ENCODE measurements at regions not wholly inside any gene's neighbourhood (a gene's known extent, or its start where the extent isn't known, plus 50 kb on each side); places are given as distances from the start of the nearest gene placed in this dataset.

DNA sequence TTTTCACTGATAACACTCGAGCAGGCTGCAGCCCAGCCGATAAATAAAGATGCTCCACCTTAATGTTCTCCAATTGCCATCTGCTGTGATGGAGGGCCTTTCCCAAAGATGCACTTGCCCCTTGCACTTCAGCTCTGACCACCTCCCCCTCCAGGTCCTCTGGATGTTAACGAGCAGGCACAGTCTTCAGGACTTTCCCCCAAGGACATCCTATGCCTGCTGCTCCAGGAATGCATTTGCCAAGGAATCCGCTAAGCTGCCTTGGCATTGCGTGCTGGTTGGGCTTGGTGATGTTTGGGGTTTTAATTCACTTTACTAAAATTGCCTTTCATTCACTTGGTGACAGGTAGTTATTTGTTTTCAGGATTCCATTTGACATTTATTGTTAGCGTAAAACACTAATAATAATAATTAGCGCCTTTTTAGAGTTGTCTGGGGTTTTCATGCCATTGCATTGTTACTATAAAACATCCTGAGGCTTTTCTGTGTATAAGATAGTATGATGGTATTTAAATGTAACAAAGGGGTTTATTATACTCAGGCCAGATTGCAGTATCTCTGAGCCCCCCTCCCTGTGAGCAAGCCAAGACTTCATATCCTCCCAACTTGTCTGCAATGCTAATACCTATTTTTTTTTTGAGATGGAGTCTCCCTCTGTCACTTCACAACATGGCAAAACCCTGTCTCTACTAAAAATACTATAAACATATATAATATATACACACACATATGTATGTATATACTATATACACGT lies 66.7 kb upstream of the TSHZ2 start:
- Histone ChIP-seq H3K9me3 (no peaks in the 10 kb centered on the region), H3K36me3 (no peaks in the 10 kb centered on the region), H3K27me3 (no peaks in the 10 kb centered on the region), H3K4me3 (no peak overlapping the region), H3K27ac (no peak overlapping the region), H3K4me1 (no peaks in the 10 kb centered on the region)
- DNase-seq: no peak
- intact Hi-C loops (cut with DNase I; ENCODE audit: low total_unique reads): no loop called here
- TF ChIP-seq, protein P1, sequence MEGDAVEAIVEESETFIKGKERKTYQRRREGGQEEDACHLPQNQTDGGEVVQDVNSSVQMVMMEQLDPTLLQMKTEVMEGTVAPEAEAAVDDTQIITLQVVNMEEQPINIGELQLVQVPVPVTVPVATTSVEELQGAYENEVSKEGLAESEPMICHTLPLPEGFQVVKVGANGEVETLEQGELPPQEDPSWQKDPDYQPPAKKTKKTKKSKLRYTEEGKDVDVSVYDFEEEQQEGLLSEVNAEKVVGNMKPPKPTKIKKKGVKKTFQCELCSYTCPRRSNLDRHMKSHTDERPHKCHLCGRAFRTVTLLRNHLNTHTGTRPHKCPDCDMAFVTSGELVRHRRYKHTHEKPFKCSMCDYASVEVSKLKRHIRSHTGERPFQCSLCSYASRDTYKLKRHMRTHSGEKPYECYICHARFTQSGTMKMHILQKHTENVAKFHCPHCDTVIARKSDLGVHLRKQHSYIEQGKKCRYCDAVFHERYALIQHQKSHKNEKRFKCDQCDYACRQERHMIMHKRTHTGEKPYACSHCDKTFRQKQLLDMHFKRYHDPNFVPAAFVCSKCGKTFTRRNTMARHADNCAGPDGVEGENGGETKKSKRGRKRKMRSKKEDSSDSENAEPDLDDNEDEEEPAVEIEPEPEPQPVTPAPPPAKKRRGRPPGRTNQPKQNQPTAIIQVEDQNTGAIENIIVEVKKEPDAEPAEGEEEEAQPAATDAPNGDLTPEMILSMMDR (IDR thresholded peaks at IDR 0.05): no peak

DNA sequence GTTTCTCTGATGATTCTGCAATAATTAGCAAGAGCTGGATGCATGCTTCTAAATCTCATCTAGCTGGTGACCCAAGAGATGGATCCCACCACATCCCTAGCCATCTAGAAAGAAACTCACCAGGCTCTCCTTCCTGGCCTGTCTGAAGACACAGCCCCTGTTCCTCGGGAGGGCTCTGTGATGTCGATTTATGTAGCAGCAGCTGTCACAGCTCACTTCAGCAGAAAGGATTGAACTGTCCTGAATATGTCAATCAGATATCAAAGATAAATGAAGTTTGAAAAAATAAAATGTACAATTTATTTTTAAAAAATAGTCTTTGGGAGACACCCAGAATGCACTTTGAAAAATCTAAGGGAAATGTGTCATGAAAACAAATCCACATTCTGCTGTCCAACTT lies 67.3 kb upstream of the TSHZ2 start:
- Histone ChIP-seq H3K27ac (no peak overlapping the region), H3K9me3 (no peaks in the 10 kb centered on the region), H3K4me3 (no peak overlapping the region), H3K4me1 (no peaks in the 10 kb centered on the region), H3K36me3 (no peaks in the 10 kb centered on the region), H3K27me3 (no peaks in the 10 kb centered on the region)
- TF ChIP-seq, protein P1 (IDR thresholded peaks at IDR 0.05): no peak
- intact Hi-C loops (cut with DNase I; ENCODE audit: low total_unique reads): no loop called here
- DNase-seq: no peak

DNA sequence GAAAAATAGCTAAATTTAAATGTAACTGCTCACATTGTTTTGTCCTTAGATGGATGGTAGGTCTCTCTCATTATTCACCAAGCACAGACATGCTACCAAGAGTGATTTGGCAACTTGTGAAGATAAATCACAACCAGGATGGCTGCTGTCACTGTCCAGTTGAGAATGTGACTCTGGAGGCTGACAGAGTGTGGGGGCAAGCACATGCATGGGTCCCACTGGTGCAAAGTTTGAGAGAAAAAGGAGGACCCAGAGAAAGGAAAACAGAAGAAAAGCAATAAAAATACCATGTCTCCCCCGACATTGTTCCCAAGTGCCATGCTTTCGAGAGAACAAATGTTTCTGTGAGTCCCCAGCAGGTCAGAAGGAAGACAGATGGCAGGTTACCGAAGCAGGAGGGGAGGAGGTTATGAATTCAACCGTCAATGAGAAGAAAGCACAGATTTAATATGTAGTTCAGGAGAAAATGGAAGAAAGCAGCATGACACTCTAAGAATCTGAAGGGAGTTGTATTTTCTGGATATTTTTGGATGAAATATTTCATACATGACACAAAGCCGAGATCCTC lies 73.0 kb upstream of the TSHZ2 start:
- H3K4me3 ChIP-seq: no peak overlapping the region
- H3K4me1 ChIP-seq: peaks cover 0 to 3% (median 0%) of the 10 kb centered on the region in 4 donors
- no peaks in the 10 kb centered on the region for H3K9me3 ChIP-seq
- TF ChIP-seq, protein P1 (IDR thresholded peaks at IDR 0.05): no peak
- intact Hi-C loops (cut with DNase I; ENCODE audit: low total_unique reads): no loop called here
- H3K27me3 ChIP-seq: no peaks in the 10 kb centered on the region
- no peak overlapping the region for H3K27ac ChIP-seq
- H3K36me3 ChIP-seq: no peaks in the 10 kb centered on the region
- no peak for DNase-seq

DNA sequence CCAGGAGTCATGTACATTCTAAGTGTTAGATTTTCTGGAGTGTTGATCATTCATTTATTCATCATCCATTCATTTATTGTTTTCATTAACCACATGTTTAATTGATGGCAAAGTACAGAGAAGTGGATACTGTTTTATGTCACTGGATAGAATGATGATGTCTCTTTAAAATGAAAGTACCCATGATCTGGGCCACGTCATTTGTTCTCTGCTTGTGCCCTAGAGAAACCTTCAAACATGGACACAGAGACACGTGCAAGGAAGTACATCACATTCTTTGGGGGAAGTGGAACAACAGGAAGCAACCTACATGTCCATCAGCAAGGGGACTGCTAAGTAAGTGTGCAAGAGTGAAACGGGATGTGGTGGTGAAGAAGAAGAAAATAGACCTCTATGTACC lies 75.8 kb upstream of the TSHZ2 start:
- no peak overlapping the region for H3K4me3 ChIP-seq

DNA sequence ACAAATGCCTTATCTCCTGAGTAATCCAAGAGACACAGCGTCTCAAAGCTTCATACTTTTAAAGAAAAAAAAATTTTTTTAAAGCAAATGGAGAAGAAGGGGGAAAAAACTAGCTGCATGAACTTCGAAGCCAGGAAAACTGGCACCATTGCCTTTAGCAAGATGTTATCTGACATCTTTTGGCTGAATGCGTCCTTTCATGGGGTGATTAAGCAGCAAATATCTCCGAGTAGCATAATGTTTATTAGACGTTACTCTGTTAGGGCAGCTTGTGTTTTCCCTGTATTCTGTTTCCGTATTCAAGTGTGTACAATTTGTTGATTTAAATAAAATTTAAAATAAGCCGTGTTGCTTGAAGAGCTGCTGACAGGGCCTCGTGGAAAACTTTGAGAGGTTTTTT lies 76.5 kb upstream of the TSHZ2 start:
- no peaks in the 10 kb centered on the region for H3K9me3 ChIP-seq
- no peak for DNase-seq
- H3K27ac ChIP-seq: no peak overlapping the region
- intact Hi-C loops (cut with DNase I; ENCODE audit: low total_unique reads): no loop called here
- H3K36me3 ChIP-seq: no peaks in the 10 kb centered on the region
- TF ChIP-seq, protein P1 (IDR thresholded peaks at IDR 0.05): no peak
- H3K4me1 ChIP-seq: peaks cover 0 to 3% (median 0%) of the 10 kb centered on the region in 4 donors
- no peak overlapping the region for H3K4me3 ChIP-seq
- H3K27me3 ChIP-seq: no peaks in the 10 kb centered on the region

More for the DNA sequence above, 75.8 kb upstream of the TSHZ2 start:
- peaks cover 0 to 3% (median 0%) of the 10 kb centered on the region in 4 donors for H3K4me1 ChIP-seq
- intact Hi-C loops (cut with DNase I; ENCODE audit: low total_unique reads): no loop called here
- H3K27ac ChIP-seq: no peak overlapping the region
- no peaks in the 10 kb centered on the region for H3K9me3 ChIP-seq
- DNase-seq: no peak
- TF ChIP-seq, protein P1 (IDR thresholded peaks at IDR 0.05): no peak
- no peaks in the 10 kb centered on the region for H3K27me3 ChIP-seq
- H3K36me3 ChIP-seq: no peaks in the 10 kb centered on the region

Measured in tibial artery (tissue), 4 donors.